AG10803 (cell line): ENCODE measurements at regions not wholly inside any gene's neighbourhood (a gene's known extent, or its start where the extent isn't known, plus 50 kb on each side); places are given as distances from the start of the nearest gene placed in this dataset.

Experiments
- DNase-seq: peaks from one replicate; pipeline ENCODE4 v3.0.0; 2010; ENCODE audit warnings: low read depth
- H3K4me3 ChIP-seq: 2 replicates; pipeline ENCODE4 v1.5.1; 2011; ENCODE audit warnings: mild to moderate bottlenecking, low read length, control low read depth
- TF ChIP-seq, protein P1 (sequence below): conservative IDR thresholded peaks from 2 replicates; pipeline ENCODE4 v1.5.1; 2011; ENCODE audit warnings: mild to moderate bottlenecking, low read length, control low read depth, inconsistent platforms

DNA sequence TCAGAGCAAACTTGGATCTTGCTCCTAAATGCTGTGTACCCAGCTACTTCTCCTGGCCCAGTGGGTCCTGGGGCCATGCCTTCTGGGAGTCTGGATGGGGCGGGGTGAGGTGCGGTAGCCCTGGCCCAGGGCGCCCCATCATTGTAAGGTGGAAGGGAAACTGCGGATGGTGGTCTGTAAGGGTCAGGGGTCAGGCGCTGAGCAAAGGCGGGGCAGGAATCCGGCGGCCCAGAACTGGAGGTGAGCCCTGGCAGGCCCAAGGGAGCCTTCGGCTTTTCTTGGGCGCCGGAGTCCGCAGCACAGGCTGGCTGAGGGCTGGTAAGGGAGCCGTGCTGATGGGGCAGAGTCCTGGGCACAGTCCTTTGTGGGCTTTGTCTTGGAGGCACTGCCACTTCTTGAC lies 66.5 kb upstream of the CTBP2 start:
- TF ChIP-seq, protein P1, sequence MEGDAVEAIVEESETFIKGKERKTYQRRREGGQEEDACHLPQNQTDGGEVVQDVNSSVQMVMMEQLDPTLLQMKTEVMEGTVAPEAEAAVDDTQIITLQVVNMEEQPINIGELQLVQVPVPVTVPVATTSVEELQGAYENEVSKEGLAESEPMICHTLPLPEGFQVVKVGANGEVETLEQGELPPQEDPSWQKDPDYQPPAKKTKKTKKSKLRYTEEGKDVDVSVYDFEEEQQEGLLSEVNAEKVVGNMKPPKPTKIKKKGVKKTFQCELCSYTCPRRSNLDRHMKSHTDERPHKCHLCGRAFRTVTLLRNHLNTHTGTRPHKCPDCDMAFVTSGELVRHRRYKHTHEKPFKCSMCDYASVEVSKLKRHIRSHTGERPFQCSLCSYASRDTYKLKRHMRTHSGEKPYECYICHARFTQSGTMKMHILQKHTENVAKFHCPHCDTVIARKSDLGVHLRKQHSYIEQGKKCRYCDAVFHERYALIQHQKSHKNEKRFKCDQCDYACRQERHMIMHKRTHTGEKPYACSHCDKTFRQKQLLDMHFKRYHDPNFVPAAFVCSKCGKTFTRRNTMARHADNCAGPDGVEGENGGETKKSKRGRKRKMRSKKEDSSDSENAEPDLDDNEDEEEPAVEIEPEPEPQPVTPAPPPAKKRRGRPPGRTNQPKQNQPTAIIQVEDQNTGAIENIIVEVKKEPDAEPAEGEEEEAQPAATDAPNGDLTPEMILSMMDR: no peak
- DNase-seq: no peak

GRCh38 chr10:125226005-125226404 lies 65.6 kb upstream of the CTBP2 start:
- no peak overlapping the region for H3K4me3 ChIP-seq
- TF ChIP-seq, protein P1: no peak
- no peak for DNase-seq

More for the DNA sequence above, 66.5 kb upstream of the CTBP2 start:
- no peak overlapping the region for H3K4me3 ChIP-seq

- TF ChIP-seq, protein P1: no peak
- no peak for DNase-seq
- no peak overlapping the region for H3K4me3 ChIP-seq
These were observed 64.7 kb upstream of the CTBP2 start for GRCh38 chr10:125225051-125225450.

DNA sequence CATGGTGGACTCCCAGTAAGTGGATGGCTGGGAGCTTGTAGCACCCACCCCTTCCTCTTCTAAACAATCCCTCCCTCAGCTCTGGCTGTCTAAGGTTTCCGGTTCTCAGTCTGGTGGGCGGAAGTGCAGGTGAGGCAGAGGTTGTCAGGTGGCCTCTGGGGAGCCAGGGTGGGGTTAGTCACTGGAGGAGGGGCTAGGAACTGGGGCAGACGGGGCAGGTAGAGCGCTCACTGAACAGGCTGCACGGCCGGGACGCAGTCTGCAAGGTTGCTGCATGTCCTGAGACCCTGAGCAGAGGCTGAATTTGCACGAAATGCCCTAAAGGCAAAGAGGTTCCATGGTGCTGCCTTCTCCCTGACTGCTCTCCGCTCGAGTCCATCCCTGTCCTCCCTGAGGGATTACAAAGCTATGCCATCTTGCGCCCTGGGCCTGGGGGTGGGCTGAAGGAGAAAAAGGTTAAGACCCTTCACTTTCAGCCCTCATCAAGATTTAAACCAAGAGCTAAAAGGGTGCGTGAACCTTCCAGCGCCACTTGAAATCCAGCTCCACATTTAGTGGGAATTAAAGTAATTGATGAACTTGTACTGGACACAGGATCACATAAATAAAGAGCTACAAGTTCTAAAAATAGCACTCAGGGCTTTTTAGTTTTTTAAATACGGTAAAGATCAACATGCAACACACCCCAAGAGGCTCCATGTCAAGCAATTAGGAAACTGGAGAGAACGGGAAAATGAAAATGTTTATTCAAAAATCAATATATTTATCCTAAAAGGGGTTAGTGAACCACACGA lies 62.3 kb upstream of the CTBP2 start:
- TF ChIP-seq, protein P1: no peak
- no peak overlapping the region for H3K4me3 ChIP-seq
- DNase-seq: no peak

DNA sequence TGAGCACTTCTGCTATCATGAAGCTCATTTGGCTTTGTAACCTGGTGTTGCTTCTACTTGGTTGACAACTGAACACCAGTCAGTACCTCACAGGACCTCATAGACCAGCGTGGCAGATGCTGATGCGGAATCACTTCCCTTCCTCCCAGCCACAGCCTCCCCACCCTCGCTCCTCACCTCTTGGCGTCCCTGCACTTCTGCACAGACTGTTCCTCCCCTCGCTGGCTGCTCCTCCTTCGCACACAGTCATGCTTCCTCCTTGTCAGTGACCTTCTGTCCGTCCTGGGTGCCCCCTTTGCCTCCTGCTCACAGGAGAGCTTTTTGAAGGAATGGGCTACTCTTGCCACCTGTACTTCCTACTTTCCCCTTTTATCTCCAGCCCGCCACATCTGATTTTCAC lies 61.4 kb upstream of the CTBP2 start:
- TF ChIP-seq, protein P1: no peak
- no peak for DNase-seq
- no peak overlapping the region for H3K4me3 ChIP-seq

DNA sequence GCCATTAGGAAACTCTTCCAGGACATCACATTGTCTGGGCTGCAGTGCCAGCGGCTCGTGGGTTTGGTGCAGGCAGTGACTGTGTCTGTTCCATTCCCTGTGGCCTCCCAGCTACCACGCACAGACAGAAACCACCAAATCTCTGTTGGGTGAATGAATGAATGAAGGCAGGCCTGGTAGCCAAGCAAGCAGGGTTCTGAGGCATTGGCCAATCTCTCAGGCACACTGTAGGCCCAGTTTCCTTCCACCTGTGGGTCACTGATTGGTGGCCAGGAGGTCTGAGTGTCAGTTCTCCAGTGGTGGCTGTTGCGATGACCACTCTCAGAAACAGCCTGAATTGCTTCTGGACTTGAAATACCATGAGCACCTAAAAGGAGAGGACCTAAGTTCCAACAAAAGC lies 59.4 kb upstream of the CTBP2 start:
- DNase-seq: no peak
- TF ChIP-seq, protein P1: no peak
- no peak overlapping the region for H3K4me3 ChIP-seq

DNA sequence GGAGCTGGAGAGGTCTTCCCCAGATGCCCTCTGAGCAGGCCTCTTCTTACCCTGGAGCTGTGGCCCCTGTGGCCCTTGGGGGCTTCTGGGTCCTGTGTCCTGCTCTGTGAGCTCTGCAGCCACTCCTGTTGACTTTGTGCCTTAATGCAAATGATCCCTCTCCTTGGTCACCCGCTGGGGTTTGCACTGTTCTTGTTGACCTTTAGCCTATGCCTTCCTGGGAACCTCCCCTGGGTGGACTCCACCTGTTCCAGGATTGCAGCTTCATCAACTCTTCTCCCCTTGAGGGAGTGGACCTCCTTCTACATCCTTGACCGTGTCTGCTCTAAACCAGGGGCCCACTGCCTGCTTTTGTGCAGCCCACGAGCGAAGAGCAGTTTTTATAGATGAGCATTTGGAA lies 58.6 kb upstream of the CTBP2 start:
- no peak overlapping the region for H3K4me3 ChIP-seq
- TF ChIP-seq, protein P1: no peak
- DNase-seq: no peak
